Activated CD4-positive, CD25-positive, alpha-beta regulatory T cell treated with anti-CD3 and anti-CD28 coated beads, Interleukin-2, amount 50 U/mL, for 24 hours (primary cell): ENCODE measurements at regions not wholly inside any gene's neighbourhood (a gene's known extent, or its start where the extent isn't known, plus 50 kb on each side); places are given as distances from the start of the nearest gene placed in this dataset.
"Not testable (repeated sequence)": the region's sequence is repeated elsewhere in the genome, so short reads cannot be mapped to it uniquely, and the experiment has no call there.

Experiments used
- ATAC-seq, 2 donors: fragments of 150-1000 bp; cut with Tn5 transposase; one replicate each; pipeline ENCODE4 v1.10.0; 2021; ENCODE audit warnings: mild to moderate bottlenecking in 1 of 2, moderate library complexity in 1 of 2

DNA sequence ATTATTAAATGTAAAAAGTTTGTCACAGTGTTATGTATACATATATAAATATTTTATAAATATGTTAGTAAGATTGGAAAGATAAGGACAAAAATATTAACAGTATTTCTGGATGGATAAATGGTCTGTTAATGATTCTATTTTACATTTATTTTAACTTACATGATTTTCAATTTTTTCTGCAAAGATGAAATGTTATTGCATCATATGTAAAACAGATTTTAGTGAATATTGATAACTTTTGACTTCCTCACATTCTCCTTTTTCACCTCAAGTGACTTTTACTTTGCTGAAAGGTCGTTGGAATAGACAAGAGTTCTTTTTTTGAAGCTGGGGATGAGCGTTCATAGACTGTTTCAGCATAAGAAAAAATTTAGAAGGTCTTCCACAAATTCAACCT, 1554.7 kb upstream of the TENM4 start:
- no peak for ATAC-seq

DNA sequence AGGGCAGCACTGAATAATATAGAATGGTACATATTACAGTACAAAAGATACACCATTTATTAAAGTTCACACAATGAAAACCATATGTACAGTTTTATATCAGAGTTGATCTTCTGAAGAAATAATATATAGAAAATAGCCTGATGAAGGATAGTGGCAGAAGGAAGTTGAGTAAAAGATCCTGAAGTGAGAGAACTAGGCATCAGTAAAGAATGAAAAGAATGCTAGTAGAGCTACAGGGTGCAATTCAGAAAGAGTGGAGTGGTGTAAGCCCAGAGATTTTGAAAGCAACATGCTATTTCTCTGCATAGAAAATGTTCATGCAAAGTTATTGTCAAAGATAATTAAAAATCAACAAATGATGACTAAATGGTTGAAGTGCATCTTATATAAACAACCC, 1552.7 kb upstream of the TENM4 start:
- no peak for ATAC-seq

DNA sequence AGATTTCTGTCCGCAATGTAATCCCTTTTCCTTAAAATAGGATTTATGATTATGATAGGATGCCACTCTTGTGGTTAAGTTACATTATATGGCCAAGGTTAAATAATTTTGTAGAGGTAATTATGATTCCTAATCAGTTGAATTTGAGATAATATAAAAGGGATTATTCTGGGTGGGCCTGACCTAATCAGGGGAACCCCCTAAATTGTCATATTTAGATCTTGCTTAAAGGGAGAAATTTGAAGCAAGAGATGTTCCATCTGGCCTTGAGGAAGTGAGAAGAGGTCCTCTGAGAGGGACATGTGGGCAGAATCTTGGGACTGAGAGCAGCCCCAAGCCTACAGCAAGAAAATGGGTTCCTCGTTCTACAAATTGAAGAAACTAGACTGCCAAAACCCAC, 1550.1 kb upstream of the TENM4 start:
- no peak for ATAC-seq

DNA sequence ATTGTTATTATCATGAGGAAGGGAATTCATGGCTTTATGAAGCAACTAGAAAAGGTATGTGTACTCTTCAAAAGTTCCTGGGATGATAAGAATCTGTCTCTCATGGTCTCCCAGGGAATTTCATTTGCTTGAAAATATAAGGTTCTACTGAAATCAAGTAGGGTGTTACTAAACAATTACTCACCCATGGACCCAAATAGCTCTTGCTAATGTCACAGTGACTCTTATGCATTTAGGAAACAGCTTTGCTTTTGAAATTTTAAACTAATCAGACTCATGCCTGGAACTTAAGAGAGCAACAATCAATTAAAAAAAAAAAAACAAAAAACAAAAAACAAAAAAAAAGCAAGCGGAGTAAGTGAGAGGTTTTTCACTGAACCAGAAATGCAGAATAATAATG, 1546.3 kb upstream of the TENM4 start:
- no peak for ATAC-seq

DNA sequence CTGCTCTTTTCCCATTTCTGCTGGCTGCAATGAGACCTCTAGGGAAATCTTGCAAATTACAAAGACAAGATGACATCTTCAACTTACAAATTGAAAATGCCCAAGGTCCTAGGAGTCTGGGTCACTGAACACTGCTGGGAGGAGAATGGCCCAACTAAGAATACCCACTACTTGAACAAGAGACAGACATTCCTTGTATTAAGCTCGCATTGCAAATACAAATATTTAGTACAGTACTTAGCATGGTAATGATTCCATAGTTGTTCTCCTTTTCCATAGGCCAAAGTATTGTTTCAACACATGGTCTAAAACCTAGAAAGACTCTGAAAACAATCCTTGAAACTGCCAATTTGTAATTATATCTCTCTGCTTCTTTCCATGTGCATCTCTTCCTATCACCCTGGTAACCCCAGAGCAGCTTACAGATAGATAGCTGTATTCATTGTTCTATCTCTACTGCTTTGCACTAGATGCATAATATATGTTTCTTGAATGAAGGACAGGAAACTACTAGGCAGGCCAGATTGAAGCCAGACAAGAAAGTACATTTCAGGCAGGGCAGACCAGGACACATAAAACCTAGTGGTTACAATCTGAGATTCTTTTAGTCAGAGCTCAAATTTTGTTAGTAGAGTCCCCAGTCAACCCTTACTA, 1545.7 kb upstream of the TENM4 start:
- no peak for ATAC-seq

DNA sequence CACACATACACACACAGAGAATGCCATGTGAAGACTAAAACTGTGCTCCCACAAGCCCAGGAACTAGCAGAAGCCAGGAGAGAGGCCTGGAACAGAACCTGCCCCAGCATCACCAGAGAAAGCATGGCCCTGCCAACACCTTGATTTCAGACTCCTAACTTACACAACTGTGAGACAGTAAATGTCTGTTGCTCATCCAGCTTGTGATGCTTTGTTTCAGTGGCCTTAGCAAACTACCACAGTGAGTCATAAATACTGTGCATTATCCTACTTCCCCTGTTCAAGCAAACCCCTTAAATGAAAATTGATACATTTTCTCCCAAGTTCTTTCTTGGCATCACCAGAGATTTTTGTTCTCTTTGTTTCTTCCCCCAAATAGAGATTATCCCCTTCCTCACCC, 1539.4 kb upstream of the TENM4 start:
- ATAC-seq: no peak

DNA sequence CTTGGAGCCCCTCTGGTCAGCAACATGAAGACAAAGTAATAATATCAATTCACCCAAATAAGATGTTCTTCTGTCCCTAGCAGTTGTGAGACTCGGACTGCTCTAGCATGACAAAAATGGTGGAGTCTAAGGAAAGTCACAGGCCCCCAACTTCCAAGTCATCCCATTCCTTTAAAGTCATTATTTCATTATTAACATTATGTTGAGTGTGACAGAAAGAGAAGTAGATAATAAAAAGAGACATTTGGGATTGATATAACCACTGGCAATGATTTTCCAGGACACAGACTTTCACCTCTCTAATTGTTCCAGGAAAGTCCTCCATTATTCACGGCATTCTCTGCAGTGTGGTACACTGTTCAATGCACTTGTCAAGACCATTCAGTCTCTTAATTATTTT, 1533.0 kb upstream of the TENM4 start:
- no peak for ATAC-seq

DNA sequence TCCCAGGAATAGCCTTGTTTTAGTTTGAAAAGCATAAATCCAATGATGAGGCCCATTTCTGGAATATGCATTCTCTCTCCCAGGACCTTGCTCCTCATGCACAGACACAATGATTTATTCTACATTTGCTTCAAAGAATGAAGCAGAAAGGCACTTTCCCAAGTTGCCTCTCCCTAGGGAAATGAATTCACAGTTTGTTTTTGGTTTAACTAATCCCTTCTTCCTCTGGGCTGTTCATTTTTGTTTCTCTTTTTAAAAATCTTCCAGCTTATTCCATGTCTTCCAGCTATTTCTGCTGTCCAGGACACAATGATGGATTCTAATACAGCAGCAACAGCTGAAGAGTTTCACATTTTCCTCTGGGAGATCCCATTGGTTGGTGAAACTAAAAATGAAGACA, 1529.2 kb upstream of the TENM4 start:
- ATAC-seq: no peak

DNA sequence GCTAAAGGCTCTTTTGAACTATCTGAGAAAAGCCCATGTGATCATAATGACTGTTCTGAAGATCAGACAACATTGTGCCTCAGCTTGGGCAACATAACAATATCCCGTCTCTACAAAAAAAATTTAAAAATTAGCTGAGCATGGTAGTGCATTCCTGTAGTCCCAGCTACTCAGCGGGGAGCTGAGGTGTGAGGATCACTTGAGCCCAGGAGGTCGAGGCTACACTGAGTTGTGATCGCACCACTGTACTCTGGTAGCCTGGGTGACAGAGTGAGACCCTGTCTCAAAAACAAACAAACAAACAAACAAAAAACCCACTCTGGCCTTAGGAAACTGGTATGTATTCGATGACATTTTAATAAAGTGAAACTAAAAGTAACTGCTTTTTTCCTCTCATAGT, 1526.8 kb upstream of the TENM4 start:
- no peak for ATAC-seq

DNA sequence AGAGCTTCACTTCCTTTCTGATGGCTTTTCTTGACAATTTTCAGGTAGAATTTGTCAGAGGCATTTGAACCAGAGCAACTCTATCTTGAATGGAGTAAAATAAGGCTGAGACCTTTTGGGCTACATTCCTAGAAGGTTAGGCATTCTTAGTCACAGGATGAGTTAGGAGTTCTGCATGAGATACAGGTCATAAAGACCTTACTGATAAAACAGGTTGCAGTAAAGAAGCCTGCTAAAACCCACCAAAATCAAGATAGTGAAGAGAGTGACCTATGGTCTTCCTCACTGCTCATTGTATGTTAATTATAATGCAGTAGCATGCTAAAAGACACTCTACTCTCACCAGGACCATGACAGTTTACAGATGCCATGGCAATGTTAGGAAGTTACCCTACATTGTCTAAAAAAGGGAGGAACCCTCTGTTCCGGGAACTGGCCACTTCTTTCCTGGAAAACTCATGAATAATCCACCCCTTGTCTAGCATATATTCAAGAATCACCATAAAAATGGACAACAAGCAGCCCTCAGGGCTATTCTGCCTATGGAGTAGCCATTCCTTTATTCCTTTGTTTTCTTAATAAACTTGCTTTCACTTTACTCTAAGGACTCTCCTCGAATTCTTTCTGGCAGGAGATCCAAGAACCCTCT, 1519.7 kb upstream of the TENM4 start:
- no peak for ATAC-seq

DNA sequence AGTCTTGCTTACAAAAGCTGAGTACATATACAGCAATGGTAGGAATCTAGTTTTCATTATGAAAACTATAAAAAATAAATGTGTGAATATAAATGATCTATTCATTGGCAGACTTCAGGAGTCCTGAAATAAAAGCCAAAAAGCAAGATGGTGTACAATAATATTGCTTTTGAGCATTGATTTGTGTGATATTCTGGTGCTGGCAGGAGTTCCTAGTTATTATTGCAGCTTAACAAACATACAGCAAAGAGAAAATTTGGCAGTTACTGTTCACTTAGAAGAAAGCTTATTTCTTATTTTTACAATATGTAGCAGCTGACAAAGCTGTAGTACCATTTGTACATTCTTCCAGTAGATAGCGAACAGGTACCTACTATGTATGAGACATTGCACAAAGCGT, 1518.9 kb upstream of the TENM4 start:
- no peak for ATAC-seq

DNA sequence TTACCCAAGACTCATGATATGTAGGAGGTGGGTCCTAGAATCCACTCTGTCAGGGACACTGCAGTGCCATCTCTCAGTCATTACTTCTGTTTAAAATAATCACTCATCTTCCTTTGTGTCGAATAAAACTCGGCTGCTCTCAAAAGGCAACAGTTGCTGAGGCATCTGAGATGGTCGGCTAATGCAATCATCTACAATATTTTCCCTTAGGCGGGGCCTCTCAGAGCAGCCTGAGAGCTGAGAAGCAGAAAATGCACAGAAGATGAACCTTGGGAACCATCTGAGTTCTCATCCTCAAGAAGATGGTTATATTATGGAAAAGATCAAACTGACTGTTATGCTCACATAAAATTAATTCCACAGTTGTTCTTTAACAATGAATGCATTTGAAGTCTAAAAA, 1518.2 kb upstream of the TENM4 start:
- no peak for ATAC-seq

DNA sequence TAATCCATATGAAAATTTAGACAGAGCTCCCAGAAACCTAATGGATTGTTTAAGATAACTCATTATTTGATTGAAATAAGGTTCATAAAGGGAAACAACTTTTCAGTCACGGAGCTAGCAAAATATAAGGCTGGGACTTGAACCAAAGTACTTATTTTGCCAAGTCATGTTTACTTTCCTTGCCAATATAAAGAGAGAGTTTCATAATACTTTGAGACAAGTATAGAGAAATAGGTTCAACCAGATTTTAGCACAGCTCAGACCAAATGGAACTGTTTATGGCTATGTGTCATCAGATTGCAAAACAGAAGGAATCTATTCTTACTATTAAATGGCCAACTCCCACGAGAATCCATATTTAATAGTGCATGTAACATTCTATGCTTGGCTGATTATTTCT, 1517.5 kb upstream of the TENM4 start:
- no peak for ATAC-seq

DNA sequence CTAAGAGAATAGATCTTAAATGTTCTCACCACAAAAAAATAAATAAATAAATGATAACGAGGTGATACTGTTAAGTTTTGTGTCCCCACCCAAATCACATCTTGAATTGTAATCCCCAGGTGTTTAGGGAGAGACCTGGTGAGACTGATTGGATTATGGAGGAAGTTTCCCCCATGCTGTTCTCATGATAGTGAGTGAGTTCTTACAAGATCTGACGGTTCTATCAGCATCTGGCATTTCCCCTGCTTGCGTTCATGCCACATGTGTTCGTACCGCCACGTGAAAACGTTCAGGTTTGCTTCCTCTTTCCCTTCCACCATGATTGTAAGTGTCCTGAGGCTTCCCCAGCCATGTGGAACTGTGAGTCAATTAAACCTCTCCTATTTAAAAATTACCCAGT, 1514.8 kb upstream of the TENM4 start:
- ATAC-seq: no peak

DNA sequence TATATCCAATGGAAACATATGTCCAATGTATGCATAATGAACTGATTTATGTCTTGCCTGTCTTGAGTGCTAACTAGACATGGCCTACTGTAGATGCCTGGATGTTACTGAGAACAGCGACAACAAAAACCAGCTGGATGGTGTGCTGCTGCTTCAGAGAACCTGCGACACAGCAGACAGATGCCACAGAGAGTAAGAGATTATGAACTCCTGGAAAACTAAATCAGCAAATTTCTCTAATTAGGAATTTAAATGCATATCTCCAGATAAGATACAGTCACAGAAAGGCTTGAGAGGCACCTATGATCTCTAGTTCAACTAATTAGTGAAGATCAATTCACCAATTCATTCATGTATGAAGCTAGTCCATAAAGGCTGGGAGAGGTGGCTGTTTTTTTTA, 1508.0 kb upstream of the TENM4 start:
- ATAC-seq: no peak

DNA sequence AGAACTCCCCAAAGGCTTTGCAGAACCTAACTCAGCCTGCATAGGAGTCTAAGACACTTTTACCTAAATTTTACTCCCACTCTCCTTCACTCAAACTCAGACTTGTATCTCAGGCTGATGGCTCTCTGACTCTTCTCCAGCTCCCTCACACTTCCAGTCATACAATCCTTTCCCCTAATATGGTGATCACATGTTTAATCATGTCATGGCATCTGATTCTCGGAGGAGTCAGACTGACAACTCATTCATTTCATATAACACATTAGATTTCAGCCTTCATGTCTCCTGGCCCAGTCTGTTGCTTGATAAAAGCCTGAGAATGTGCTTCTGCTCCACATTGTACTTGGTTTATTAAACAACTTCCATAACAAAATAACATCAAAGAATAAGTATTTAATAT, 1503.9 kb upstream of the TENM4 start:
- no peak for ATAC-seq

DNA sequence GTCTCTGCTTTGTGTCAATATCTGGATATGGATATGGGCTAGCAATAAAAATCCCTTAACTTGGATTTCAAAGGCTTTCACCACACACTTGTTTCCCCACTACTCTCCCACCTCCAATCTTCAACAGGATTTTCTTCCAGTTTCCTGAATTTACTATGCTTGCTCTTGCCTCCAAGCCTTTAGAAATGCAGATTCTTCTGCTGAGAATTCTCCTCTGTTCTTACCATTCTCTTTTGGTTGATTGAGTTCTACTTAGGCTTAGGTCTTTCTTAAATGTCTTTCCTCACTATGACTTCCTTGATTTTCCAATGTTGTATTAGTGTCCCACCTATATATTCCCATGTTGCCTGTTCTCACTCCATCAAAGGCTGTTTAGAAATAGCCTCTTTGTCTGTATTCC, 1502.4 kb upstream of the TENM4 start:
- no peak for ATAC-seq

DNA sequence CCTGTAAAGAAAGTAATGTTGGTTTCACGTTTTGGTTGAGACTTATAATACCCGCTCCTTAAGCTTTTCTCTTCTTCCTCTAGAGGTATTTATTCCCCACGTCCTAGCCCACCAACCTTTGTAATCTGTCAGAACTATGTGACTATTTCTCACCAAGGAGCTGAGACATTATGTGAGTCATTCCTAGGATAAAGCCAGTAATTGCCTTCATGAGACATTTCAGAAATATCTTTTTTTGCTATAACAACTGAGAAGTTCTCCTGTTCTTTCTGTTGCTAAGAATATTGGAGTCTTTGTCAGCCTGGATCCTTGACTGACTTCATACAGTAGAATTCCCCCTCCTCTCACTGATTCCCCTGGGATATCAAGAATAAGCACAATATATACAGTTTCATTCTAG, 1497.0 kb upstream of the TENM4 start:
- ATAC-seq: no peak

DNA sequence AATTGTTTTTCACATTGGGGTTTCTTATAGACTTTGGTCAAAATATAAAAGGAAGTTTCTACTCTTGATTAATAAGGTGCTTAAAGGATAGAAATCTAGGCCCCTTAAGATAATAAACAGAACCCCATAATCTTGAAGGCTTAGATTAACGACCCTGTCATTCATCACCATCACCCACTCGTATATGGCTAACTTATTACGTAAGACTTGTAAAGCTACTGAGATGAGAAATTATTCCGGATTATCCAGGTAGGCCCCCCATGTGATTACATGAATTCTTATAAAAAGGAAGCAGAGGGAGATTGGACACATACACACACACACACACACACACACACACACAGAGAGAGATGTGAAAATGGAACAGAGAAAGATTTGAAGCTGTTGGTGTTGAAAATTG, 1489.2 kb upstream of the TENM4 start:
- no peak for ATAC-seq

DNA sequence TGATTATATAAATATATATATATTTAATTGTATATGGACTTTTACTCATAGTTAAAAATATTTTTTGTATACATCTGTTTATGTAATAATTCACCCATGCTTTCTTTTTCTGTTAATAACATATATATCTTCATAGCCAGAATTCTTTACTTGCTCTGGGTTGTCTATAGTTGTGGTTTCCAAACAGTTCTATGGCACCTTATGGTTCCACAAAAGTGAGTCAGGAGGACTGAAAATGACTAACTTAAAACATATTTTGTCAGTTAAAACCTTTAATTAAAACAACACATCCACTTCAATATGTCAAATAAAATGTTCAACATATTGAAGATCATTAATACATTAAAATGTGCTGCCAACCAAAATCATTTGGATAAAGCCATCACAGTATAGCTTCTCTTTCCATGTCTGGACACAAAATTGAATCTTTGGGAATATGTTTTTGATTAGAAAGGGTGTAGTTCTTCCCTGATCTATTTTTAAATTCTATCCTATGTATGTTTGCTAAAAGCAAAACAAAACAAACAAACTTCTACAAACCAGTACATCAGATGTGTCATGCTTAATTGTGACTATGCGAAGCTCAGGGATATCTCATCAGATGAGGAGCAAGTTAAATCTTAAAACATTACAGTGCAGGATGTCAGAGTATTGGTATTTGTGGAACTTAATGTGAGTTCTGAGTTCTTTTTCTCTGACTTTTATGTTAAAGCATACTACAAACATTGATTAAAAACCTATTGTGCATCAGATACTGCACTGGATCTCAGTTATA, 1488.4 kb upstream of the TENM4 start:
- ATAC-seq: no peak

DNA sequence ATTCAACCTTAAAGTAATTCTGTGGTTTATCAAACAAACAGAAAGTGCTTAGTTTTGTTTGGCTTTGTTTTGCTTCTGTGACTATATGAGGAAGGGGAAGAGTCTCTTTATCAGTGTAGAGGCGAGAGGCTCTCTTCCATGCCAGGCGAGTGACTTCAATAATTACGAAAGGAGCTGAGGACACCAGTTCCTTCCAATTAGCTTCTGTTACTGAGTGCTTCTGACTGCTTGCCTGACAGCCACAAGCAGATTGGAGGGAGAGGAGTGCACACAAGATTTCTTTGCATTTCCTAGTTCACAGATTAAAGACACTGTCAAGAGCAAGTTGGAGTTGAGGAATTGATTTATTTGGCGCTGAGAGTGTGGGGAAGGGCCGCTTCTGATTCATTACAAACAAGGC, 1484.5 kb upstream of the TENM4 start:
- ATAC-seq: no peak

DNA sequence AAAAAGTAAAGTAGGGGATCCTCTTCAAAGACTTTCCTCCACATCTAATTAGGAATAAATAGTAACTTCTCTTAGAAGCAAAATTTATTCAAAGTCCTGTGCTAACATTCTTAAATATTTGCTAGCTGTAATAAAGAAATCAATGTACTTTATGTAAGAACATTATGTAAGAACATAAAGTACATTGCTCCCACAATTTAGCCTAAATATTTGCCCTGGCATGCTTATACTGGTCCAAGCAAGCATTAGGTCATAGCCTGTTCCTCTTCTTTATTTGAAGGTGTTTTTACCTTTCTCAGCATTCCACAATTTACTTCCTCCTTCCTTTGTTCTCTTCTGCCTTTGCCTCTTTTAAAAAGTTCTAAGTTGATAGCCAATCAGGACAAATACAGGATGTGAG, 1480.5 kb upstream of the TENM4 start:
- ATAC-seq: not testable (repeated sequence)

DNA sequence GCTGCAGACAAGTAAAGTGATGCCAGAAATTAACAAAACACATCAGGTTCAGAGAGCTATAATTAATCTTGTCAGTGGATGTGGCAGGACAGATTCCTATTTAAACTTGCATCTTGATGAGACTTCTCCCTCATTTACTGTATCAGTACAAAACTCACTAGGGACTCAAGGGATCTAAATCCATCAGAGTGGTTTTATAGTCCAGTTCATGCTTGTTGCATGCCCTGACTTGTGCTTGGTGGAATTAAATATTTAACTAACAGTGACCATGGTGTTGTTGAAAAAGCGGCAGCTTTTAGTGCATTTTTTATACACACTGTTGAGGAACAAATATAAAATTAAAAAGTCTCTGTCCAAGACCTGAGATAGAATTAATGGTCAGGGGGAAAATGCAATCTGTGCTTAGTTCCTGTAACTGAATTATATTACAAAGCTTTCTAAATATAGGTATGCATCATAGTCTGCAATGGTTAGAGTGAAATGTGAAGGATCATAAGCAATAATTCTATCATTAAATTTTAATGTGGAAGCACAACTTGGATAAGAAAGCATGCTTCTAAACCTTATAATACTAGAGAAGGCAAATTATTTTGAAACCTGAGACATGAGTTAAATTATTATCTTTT, 1475.5 kb upstream of the TENM4 start:
- no peak for ATAC-seq

DNA sequence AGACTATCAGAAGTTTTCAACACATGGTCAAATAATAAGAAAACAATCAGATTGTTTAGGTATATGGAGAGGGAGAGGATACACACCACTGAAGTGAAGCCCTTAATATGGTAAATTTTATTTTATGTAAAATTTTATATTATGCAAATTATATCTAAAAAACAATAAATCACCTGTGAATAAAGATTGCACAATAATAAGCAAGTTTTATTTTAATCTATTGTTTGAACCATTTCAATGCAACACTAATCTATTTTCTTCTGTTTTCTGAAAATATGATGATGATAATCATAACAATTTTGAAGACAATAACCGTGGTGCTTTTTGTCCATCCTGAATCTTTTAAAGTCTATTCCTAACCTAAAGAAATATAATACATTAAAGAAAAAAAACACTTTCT, 1473.5 kb upstream of the TENM4 start:
- ATAC-seq: no peak
